B cell (primary cell): ENCODE measurements at regions not wholly inside any gene's neighbourhood (a gene's known extent, or its start where the extent isn't known, plus 50 kb on each side); places are given as distances from the start of the nearest gene placed in this dataset.

Experiments
- ATAC-seq: fragments of 200-7000 bp; cut with Tn5 transposase; one replicate; pipeline ENCODE4 v1.10.0; 2021; ENCODE audit warnings: low read depth, mild to moderate bottlenecking, moderate number of reproducible peaks, moderate library complexity
- CTCF ChIA-PET: fragments of 350-600 bp; sonication (Branson Sonifier 250); formaldehyde crosslinking; loops from one replicate; lab custom pipeline; 2021; ENCODE audit warnings: antibody characterized with exemption, inconsistent platforms; lab: Charles Lee
- POLR2A ChIA-PET: fragments of 350-600 bp; sonication (Branson Sonifier 250); formaldehyde crosslinking; loops from one replicate; lab custom pipeline; 2021; ENCODE audit warnings: antibody characterized with exemption; lab: Charles Lee
- DNase-seq: peaks from one replicate; pipeline ENCODE4 v3.0.0; 2013
- H2AFZ ChIP-seq: 2 replicates; pipeline ENCODE4 v1.6.1; 2012; ENCODE audit warnings: mild to moderate bottlenecking, low read depth, low read length; ENCODE audit not compliant: insufficient read depth, poor library complexity, severe bottlenecking
- H3K27ac ChIP-seq, 2 donors: 1 replicate in 1 of 2; 2 replicates in 1 of 2; pipeline ENCODE4 v1.5.1; 2012 to 2013; ENCODE audit warnings: low read length in 2 of 2, mild to moderate bottlenecking in 2 of 2, moderate library complexity in 1 of 2
- H3K27me3 ChIP-seq, 4 experiments: fragments of 200-600 bp in 1 of 4; sonication (generic) in 1 of 4; replicated peaks in 1 of 4; 1 replicate in 2 of 4; 2 replicates in 2 of 4; pipeline versions ENCODE4 v1.6.1 to v1.7.0; 2013 to 2016; ENCODE audit warnings: low read length in 3 of 4, mild to moderate bottlenecking in 2 of 4, mixed read lengths in 1 of 4, moderate library complexity in 1 of 4; ENCODE audit not compliant: insufficient read depth in 4 of 4, control insufficient read depth in 3 of 4; ENCODE audit errors: control extremely low read depth in 1 of 4
- H3K36me3 ChIP-seq, 2 experiments: replicated peaks in 1 of 2; 1 replicate in 1 of 2; 2 replicates in 1 of 2; pipeline versions ENCODE4 v1.6.1 to v1.7.1; 2013; ENCODE audit warnings: low read length in 1 of 2; ENCODE audit not compliant: insufficient read depth in 2 of 2, control insufficient read depth in 1 of 2; ENCODE audit errors: control extremely low read depth in 1 of 2, extremely low read depth in 1 of 2
- H3K4me1 ChIP-seq, 2 donors: fragments of 200-600 bp in 1 of 2; sonication (generic) in 1 of 2; 1 replicate in 1 of 2; 2 replicates in 1 of 2; pipeline versions ENCODE4 v1.5.1 to v1.6.1; 2013 to 2017; ENCODE audit warnings: low read length in 2 of 2; ENCODE audit not compliant: control insufficient read depth in 2 of 2, insufficient read depth in 2 of 2
- H3K4me2 ChIP-seq: replicated peaks from 2 replicates; pipeline ENCODE3; 2012; ENCODE audit warnings: mild to moderate bottlenecking, low read depth, low read length; ENCODE audit not compliant: poor library complexity, severe bottlenecking
- H3K4me3 ChIP-seq, 5 experiments: fragments of 200-600 bp in 1 of 5; sonication (generic) in 1 of 5; 1 replicate in 3 of 5; 2 replicates in 2 of 5; pipeline versions ENCODE4 v1.5.1 to v1.7.0; 2011 to 2016; ENCODE audit warnings: low read length in 4 of 5, mild to moderate bottlenecking in 4 of 5, low read depth in 2 of 5, control low read depth in 1 of 5, moderate library complexity in 1 of 5; ENCODE audit not compliant: insufficient read depth in 1 of 5; ENCODE audit errors: control extremely low read depth in 1 of 5, extremely low read depth in 1 of 5
- H3K79me2 ChIP-seq: fragments of 200-600 bp; sonication (generic); one replicate; pipeline ENCODE4 v1.6.0; 2016; ENCODE audit warnings: low read length; ENCODE audit not compliant: control insufficient read depth, insufficient read depth
- H3K9ac ChIP-seq: fragments of 200-600 bp; sonication (generic); 2 replicates; pipeline ENCODE4 v1.6.1; 2017; ENCODE audit warnings: mild to moderate bottlenecking, low read length, moderate library complexity
- H3K9me3 ChIP-seq, 3 donors: one replicate each; pipeline versions ENCODE4 v1.6.1 to v1.7.1; 2013; ENCODE audit warnings: low read length in 2 of 3; ENCODE audit not compliant: control insufficient read depth in 2 of 3, insufficient read depth in 1 of 3; ENCODE audit errors: control extremely low read depth in 1 of 3
- H4K20me1 ChIP-seq: 2 replicates; pipeline ENCODE4 v1.6.0; 2012; ENCODE audit warnings: mild to moderate bottlenecking, low read length; ENCODE audit not compliant: insufficient read depth, control insufficient read depth, poor library complexity, severe bottlenecking
- H3K27ac Mint-ChIP-seq: one replicate; pipeline ENCODE4 v1.8.0; 2021; ENCODE audit warnings: mixed read lengths
- H3K27me3 Mint-ChIP-seq: one replicate; pipeline ENCODE4 v1.8.0; 2021; ENCODE audit warnings: mixed read lengths
- H3K4me1 Mint-ChIP-seq: one replicate; pipeline ENCODE4 v1.8.0; 2021; ENCODE audit warnings: mixed read lengths
- H3K4me3 Mint-ChIP-seq: one replicate; pipeline ENCODE4 v1.8.0; 2021; ENCODE audit warnings: mixed read lengths
- H3K9me3 Mint-ChIP-seq: one replicate; pipeline ENCODE4 v1.8.0; 2022; ENCODE audit warnings: mixed read lengths; ENCODE audit not compliant: insufficient read depth
- CTCF ChIP-seq: fragments of 200-600 bp; IDR thresholded peaks from one replicate; pipeline ENCODE4 v1.8.0; 2022; ENCODE audit warnings: antibody characterized with exemption, mild to moderate bottlenecking
- EZH2 ChIP-seq: IDR thresholded peaks from 2 replicates; pipeline ENCODE4 v1.6.1; 2012; ENCODE audit warnings: borderline replicate concordance, low read depth, mild to moderate bottlenecking, moderate library complexity, low read length; ENCODE audit not compliant: insufficient read depth, poor library complexity, severe bottlenecking
- WGBS: methylation state at CpG from one replicate; pipeline ENCODE4 v1.1.5; 2013; ENCODE audit warnings: missing lambda C conversion rate; ENCODE audit not compliant: insufficient coverage; 5-methylcytosine and 5-hydroxymethylcytosine counted together
- intact Hi-C: fragments of 100-400 bp; cut with micrococcal nuclease; formaldehyde crosslinking; loops from one replicate; pipeline ENCODE4 v1.10.0; 2022

- CTCF ChIA-PET, result interaction anchor here (0.7 to 1.0 kb wide), 2 partner anchors 12 to 457 kb away, joined by 3 to 4 read pairs; no protein-coding TSS in a partner anchor
- POLR2A ChIA-PET, result no interaction called here
Measured at GRCh38 chr12:94775710-94776109, 125.4 kb upstream of the TMCC3 start.

GRCh38 chr12:94771741-94772140 is 121.4 kb upstream of the TMCC3 start:
- Mint-ChIP-seq H3K4me3 (no peak overlapping the region), H3K27me3 (no peaks in the 10 kb centered on the region), H3K27ac (no peak overlapping the region), H3K4me1 (peaks cover 49% of the 10 kb centered on the region), H3K9me3 (peaks cover 2% of the 10 kb centered on the region)
- ChIA-PET POLR2A (no interaction called here), CTCF (interaction anchor here (1.0 to 1.4 kb wide), 2 partner anchors 8 to 9 kb away, joined by 3 read pairs; no protein-coding TSS in a partner anchor)
- TF ChIP-seq EZH2, result no peak
- TF ChIP-seq CTCF, result no peak
- DNase-seq (no peak), ATAC-seq (no peak)
- Histone ChIP-seq H3K4me1 (peaks cover 37 to 40% of the 10 kb centered on the region in 2 donors), H3K9ac (no peak overlapping the region), H4K20me1 (peaks cover 25% of the 10 kb centered on the region), H3K27me3 (no peaks in the 10 kb centered on the region), H3K36me3 (peaks cover 0 to 3% of the 10 kb centered on the region in 2 experiments), H3K27ac (no peak overlapping the region), H2AFZ (no peak overlapping the region), H3K4me3 (no peak overlapping the region), H3K4me2 (no peak overlapping the region), H3K9me3 (peaks cover 2 to 11% (median 8%) of the 10 kb centered on the region in 3 donors), H3K79me2 (peaks cover 23% of the 10 kb centered on the region)
- intact Hi-C loops, result no loop called here
- 100% methylated on average over 4 of the region's 5 CpGs for WGBS

More at GRCh38 chr12:94775710-94776109, 125.4 kb upstream of the TMCC3 start:
- no peak overlapping the region for H3K4me3 ChIP-seq
- H3K27me3 Mint-ChIP-seq, result no peaks in the 10 kb centered on the region
- peaks cover 35% of the 10 kb centered on the region for H4K20me1 ChIP-seq
- H3K4me1 ChIP-seq, result peaks cover 3 to 14% of the 10 kb centered on the region in 2 donors
- peaks cover 2% of the 10 kb centered on the region for H3K9me3 Mint-ChIP-seq
- no peak overlapping the region for H3K4me2 ChIP-seq
- H3K9me3 ChIP-seq, result peaks cover 2 to 11% (median 8%) of the 10 kb centered on the region in 3 donors
- H3K27me3 ChIP-seq, result no peaks in the 10 kb centered on the region
- no peak for TF ChIP-seq EZH2
- no peak for TF ChIP-seq CTCF
- no peak overlapping the region for H3K27ac Mint-ChIP-seq
- 95% methylated on average over 4 of the region's 7 CpGs for WGBS
- H3K36me3 ChIP-seq, result peaks cover 0 to 3% of the 10 kb centered on the region in 2 experiments
- H2AFZ ChIP-seq, result no peak overlapping the region
- ATAC-seq, result no peak
- H3K27ac ChIP-seq, result no peak overlapping the region
- peaks cover 53% of the 10 kb centered on the region for H3K79me2 ChIP-seq
- peaks cover 25% of the 10 kb centered on the region for H3K4me1 Mint-ChIP-seq
- H3K4me3 Mint-ChIP-seq, result no peak overlapping the region
- intact Hi-C loops, result no loop called here
- H3K9ac ChIP-seq, result no peak overlapping the region
- no peak for DNase-seq
